OCI-LY1 (cell line): ENCODE measurements at regions not wholly inside any gene's neighbourhood (a gene's known extent, or its start where the extent isn't known, plus 50 kb on each side); places are given as distances from the start of the nearest gene placed in this dataset.

Experiments
- H2AFZ ChIP-seq: fragments of 200-600 bp; sonication (generic), shearing (Covaris generic); 2 replicates; pipeline ENCODE4 v1.6.0; 2014; ENCODE audit warnings: antibody characterized with exemption, mild to moderate bottlenecking, low read length
- H3F3A ChIP-seq: fragments of 200-600 bp; sonication (generic), shearing (Covaris generic); 2 replicates; pipeline ENCODE4 v1.6.0; 2014; ENCODE audit warnings: mild to moderate bottlenecking, antibody characterized with exemption, low read length, moderate library complexity; ENCODE audit not compliant: insufficient read depth
- H3K27ac ChIP-seq: fragments of 200-600 bp; sonication (generic); 2 replicates; pipeline ENCODE4 v1.5.1; 2014; ENCODE audit warnings: low read length, mixed run types, mild to moderate bottlenecking, low read depth; ENCODE audit not compliant: poor library complexity, severe bottlenecking
- H3K27me3 ChIP-seq: fragments of 200-600 bp; sonication (generic); 2 replicates; pipeline ENCODE4 v1.6.0; 2014; ENCODE audit warnings: antibody characterized with exemption, mild to moderate bottlenecking, low read length, moderate library complexity; ENCODE audit not compliant: insufficient read depth
- H3K36me3 ChIP-seq: fragments of 200-600 bp; sonication (generic); 2 replicates; pipeline ENCODE4 v1.6.1; 2014; ENCODE audit warnings: mild to moderate bottlenecking, antibody characterized with exemption, low read length, moderate library complexity, mixed read lengths; ENCODE audit not compliant: insufficient read depth
- H3K4me1 ChIP-seq: fragments of 200-600 bp; sonication (generic); 2 replicates; pipeline ENCODE4 v1.5.1; 2014; ENCODE audit warnings: mild to moderate bottlenecking, low read length, moderate library complexity; ENCODE audit not compliant: insufficient read depth, severe bottlenecking
- H3K4me2 ChIP-seq: fragments of 200-600 bp; sonication (generic), shearing (Covaris generic); 2 replicates; pipeline ENCODE4 v1.6.1; 2014; ENCODE audit warnings: low read length
- H3K4me3 ChIP-seq: fragments of 200-600 bp; sonication (generic); 2 replicates; pipeline ENCODE4 v1.5.1; 2014; ENCODE audit warnings: low read length, low read depth, mild to moderate bottlenecking, mixed read lengths; ENCODE audit not compliant: poor library complexity, severe bottlenecking
- H3K79me2 ChIP-seq: fragments of 200-600 bp; shearing (Covaris generic); 2 replicates; pipeline ENCODE4 v1.6.1; 2016; ENCODE audit warnings: mixed run types, low read length, mixed read lengths; ENCODE audit not compliant: insufficient read depth
- H3K9ac ChIP-seq: fragments of 200-600 bp; sonication (generic), shearing (Covaris generic); 2 replicates; pipeline ENCODE4 v1.6.1; 2014; ENCODE audit warnings: mild to moderate bottlenecking, low read length, mixed read lengths
- H3K9me2 ChIP-seq: fragments of 200-600 bp; sonication (generic), shearing (Covaris generic); 2 replicates; pipeline ENCODE4 v1.6.1; 2014; ENCODE audit warnings: low read depth, mild to moderate bottlenecking, low read length, mixed read lengths
- H3K9me3 ChIP-seq: fragments of 200-600 bp; shearing (Covaris generic); 2 replicates; pipeline ENCODE4 v1.6.1; 2014; ENCODE audit warnings: low read length, mixed read lengths
- H4K20me1 ChIP-seq: fragments of 200-600 bp; sonication (generic), shearing (Covaris generic); 2 replicates; pipeline ENCODE4 v1.6.0; 2016; ENCODE audit warnings: mild to moderate bottlenecking, low read length; ENCODE audit not compliant: insufficient read depth
- EZH2 ChIP-seq: fragments of 200-600 bp; sonication (generic), shearing (Covaris generic); IDR thresholded peaks from 2 replicates; pipeline ENCODE4 v1.8.0; 2017; ENCODE audit warnings: borderline replicate concordance, mixed run types, mild to moderate bottlenecking, antibody characterized with exemption, low read length, moderate library complexity, mixed read lengths
- TF ChIP-seq, protein P1 (sequence below): fragments of 200-600 bp; sonication (generic), shearing (Covaris generic); IDR thresholded peaks from 2 replicates; pipeline ENCODE4 v1.5.1; 2017; ENCODE audit warnings: mild to moderate bottlenecking, antibody characterized with exemption, low read length, moderate library complexity, mixed read lengths

DNA sequence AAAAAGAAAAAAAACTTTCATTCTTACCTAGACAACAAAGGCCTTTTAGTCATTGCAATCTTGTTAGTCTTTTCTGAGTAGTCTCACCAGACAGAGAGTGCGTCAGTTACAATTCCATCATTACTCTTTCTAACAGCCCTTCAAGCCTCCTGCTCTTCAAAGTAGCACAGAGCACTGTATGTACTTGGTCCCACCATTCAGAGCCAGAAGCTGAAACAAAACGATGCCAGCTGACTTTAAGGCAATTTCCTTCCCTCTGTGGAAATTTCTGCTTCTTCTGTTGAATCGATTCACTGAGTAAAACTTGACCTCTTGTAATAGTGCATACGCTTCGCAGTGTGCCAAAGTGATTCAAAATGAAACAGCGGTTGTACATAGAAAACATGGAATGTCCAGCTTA lies 57.7 kb upstream of the TENM3 start:
- Histone ChIP-seq H3K27ac (no peak overlapping the region), H3K9me2 (no peaks in the 10 kb centered on the region), H3K4me1 (no peaks in the 10 kb centered on the region), H3K4me3 (no peak overlapping the region), H4K20me1 (no peaks in the 10 kb centered on the region), H3K79me2 (no peaks in the 10 kb centered on the region), H3F3A (no peaks in the 10 kb centered on the region), H3K9me3 (no peaks in the 10 kb centered on the region), H3K4me2 (no peak overlapping the region), H3K9ac (no peak overlapping the region), H3K27me3 (no peaks in the 10 kb centered on the region), H3K36me3 (no peaks in the 10 kb centered on the region), H2AFZ (no peak overlapping the region)
- no peak for TF ChIP-seq EZH2
- TF ChIP-seq, protein P1, sequence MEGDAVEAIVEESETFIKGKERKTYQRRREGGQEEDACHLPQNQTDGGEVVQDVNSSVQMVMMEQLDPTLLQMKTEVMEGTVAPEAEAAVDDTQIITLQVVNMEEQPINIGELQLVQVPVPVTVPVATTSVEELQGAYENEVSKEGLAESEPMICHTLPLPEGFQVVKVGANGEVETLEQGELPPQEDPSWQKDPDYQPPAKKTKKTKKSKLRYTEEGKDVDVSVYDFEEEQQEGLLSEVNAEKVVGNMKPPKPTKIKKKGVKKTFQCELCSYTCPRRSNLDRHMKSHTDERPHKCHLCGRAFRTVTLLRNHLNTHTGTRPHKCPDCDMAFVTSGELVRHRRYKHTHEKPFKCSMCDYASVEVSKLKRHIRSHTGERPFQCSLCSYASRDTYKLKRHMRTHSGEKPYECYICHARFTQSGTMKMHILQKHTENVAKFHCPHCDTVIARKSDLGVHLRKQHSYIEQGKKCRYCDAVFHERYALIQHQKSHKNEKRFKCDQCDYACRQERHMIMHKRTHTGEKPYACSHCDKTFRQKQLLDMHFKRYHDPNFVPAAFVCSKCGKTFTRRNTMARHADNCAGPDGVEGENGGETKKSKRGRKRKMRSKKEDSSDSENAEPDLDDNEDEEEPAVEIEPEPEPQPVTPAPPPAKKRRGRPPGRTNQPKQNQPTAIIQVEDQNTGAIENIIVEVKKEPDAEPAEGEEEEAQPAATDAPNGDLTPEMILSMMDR, result no peak

DNA sequence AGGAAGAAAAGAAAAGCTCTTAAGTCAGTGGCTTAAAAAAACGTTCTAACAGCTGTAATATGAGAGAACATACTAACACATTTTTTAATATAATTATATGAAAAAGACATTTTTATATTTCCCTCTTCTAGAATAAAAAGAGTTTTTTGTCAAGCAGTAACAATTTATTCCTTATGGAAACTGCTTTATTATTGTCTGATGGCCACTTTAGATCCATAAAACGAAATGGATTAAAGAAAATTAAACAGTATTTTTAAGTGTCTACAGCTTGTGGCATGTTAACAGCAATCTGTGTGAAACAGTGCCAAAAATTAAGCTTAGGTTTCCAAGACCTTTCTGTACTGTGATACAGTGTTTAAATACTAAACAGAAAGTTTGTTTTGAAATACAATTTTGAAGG lies 55.5 kb upstream of the TENM3 start:
- Histone ChIP-seq H3K9me3 (no peaks in the 10 kb centered on the region), H3K36me3 (no peaks in the 10 kb centered on the region), H3K27ac (no peak overlapping the region), H3K79me2 (no peaks in the 10 kb centered on the region), H4K20me1 (no peaks in the 10 kb centered on the region), H3F3A (no peaks in the 10 kb centered on the region), H2AFZ (no peak overlapping the region), H3K27me3 (no peaks in the 10 kb centered on the region), H3K4me3 (no peak overlapping the region), H3K9ac (no peak overlapping the region), H3K4me2 (no peak overlapping the region), H3K9me2 (no peaks in the 10 kb centered on the region), H3K4me1 (no peaks in the 10 kb centered on the region)
- TF ChIP-seq, protein P1, result no peak
- TF ChIP-seq EZH2, result no peak

DNA sequence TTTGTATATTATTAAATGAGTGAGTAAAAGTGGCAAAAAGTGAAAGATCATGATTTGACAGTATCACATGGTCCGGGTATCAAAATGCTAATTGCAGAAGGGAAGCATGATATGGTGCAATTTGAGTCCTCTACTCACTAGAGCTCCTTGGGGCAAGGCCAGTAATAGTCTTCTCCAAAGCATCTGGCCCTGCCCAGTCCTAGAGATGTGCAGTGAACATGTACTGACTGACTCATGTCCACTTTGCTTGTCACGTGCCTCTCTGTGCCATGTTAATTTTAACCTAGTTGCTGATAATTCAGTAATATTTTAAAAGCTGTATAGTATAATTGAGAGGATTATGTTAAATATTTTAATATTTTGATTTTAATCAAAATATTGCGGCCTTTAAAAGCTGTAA lies 54.6 kb upstream of the TENM3 start:
- Histone ChIP-seq H4K20me1 (no peaks in the 10 kb centered on the region), H3K27ac (no peak overlapping the region), H3K79me2 (no peaks in the 10 kb centered on the region), H3K36me3 (no peaks in the 10 kb centered on the region), H3K4me3 (no peak overlapping the region), H3K9me2 (no peaks in the 10 kb centered on the region), H3K9ac (no peak overlapping the region), H3K27me3 (no peaks in the 10 kb centered on the region), H3K4me1 (no peaks in the 10 kb centered on the region), H3K4me2 (no peak overlapping the region), H2AFZ (no peak overlapping the region), H3F3A (no peaks in the 10 kb centered on the region), H3K9me3 (no peaks in the 10 kb centered on the region)
- TF ChIP-seq EZH2, result no peak
- TF ChIP-seq, protein P1, result no peak
